ENCODE measurements at regions not wholly inside any gene's neighbourhood (a gene's known extent, or its start where the extent isn't known, plus 50 kb on each side); places are given as distances from the start of the nearest gene placed in this dataset.
"Not testable (repeated sequence)": the region's sequence is repeated elsewhere in the genome, so short reads cannot be mapped to it uniquely, and the experiment has no call there.

- ATAC-seq (replicated peaks) (no peak), DNase-seq (no peak)
- H3K4me3 Mint-ChIP-seq = no peak overlapping the region
- no peaks in the 10 kb centered on the region for H3K27me3 Mint-ChIP-seq
- no peaks in the 10 kb centered on the region for H3K9me3 Mint-ChIP-seq
- no peaks in the 10 kb centered on the region for H3K4me1 Mint-ChIP-seq
- H3K36me3 Mint-ChIP-seq = no peaks in the 10 kb centered on the region
- H3K27ac Mint-ChIP-seq = no peak overlapping the region
Observed at GRCh38 chr6:71209626-71210025, 79.0 kb upstream of the OGFRL1 start.

GRCh38 chr6:71211799-71212198 lies 76.8 kb upstream of the OGFRL1 start:
- Mint-ChIP-seq H3K36me3 (no peaks in the 10 kb centered on the region), H3K27me3 (no peaks in the 10 kb centered on the region), H3K27ac (no peak overlapping the region), H3K4me1 (no peaks in the 10 kb centered on the region), H3K9me3 (no peaks in the 10 kb centered on the region), H3K4me3 (no peak overlapping the region)
- no peak for ATAC-seq (replicated peaks)
- no peak for DNase-seq

GRCh38 chr6:71220466-71220865 lies 68.1 kb upstream of the OGFRL1 start:
- no peaks in the 10 kb centered on the region for H3K27me3 Mint-ChIP-seq
- no peaks in the 10 kb centered on the region for H3K36me3 Mint-ChIP-seq
- H3K9me3 Mint-ChIP-seq = no peaks in the 10 kb centered on the region
- no peak overlapping the region for H3K27ac Mint-ChIP-seq
- no peak for DNase-seq
- no peak overlapping the region for H3K4me3 Mint-ChIP-seq
- H3K4me1 Mint-ChIP-seq = no peaks in the 10 kb centered on the region
- no peak for ATAC-seq (replicated peaks)

- Mint-ChIP-seq H3K27me3 (no peaks in the 10 kb centered on the region), H3K36me3 (no peaks in the 10 kb centered on the region)
Observed at GRCh38 chr6:71222671-71223070, 65.9 kb upstream of the OGFRL1 start.

GRCh38 chr6:71224011-71224410 lies 64.6 kb upstream of the OGFRL1 start:
- Mint-ChIP-seq H3K27ac (no peak overlapping the region), H3K27me3 (no peaks in the 10 kb centered on the region), H3K36me3 (no peaks in the 10 kb centered on the region), H3K9me3 (no peaks in the 10 kb centered on the region), H3K4me3 (no peak overlapping the region), H3K4me1 (peaks cover 10 to 17% of the 10 kb centered on the region in 2 donors)
- DNase-seq (no peak), ATAC-seq (replicated peaks) (no peak)

More at GRCh38 chr6:71222671-71223070, 65.9 kb upstream of the OGFRL1 start:
- Mint-ChIP-seq H3K9me3 (no peaks in the 10 kb centered on the region), H3K4me3 (no peak overlapping the region), H3K4me1 (peaks cover 4 to 7% of the 10 kb centered on the region in 2 donors), H3K27ac (no peak overlapping the region)
- DNase-seq (no peak), ATAC-seq (replicated peaks) (no peak)

- DNase-seq (no peak), ATAC-seq (replicated peaks) (no peak)
- H3K36me3 Mint-ChIP-seq = no peaks in the 10 kb centered on the region
- H3K9me3 Mint-ChIP-seq = no peaks in the 10 kb centered on the region
- H3K4me3 Mint-ChIP-seq = no peak overlapping the region
- H3K27ac Mint-ChIP-seq = no peak overlapping the region
- peaks cover 12 to 28% of the 10 kb centered on the region in 2 donors for H3K4me1 Mint-ChIP-seq
- H3K27me3 Mint-ChIP-seq = no peaks in the 10 kb centered on the region
Observed at GRCh38 chr6:71226151-71226550, 62.5 kb upstream of the OGFRL1 start.

GRCh38 chr6:71228461-71229041 lies 60.1 kb upstream of the OGFRL1 start:
- no peaks in the 10 kb centered on the region for H3K27me3 Mint-ChIP-seq
- no peak overlapping the region for H3K27ac Mint-ChIP-seq
- no peak overlapping the region for H3K4me3 Mint-ChIP-seq
- peaks cover 4 to 7% of the 10 kb centered on the region in 2 donors for H3K9me3 Mint-ChIP-seq
- peak in 1 of 2 donors; percentile 41 for ATAC-seq (replicated peaks)
- DNase-seq = no peak
- H3K4me1 Mint-ChIP-seq = peaks cover 20 to 44% of the 10 kb centered on the region in 2 donors
- H3K36me3 Mint-ChIP-seq = no peaks in the 10 kb centered on the region

GRCh38 chr6:71229477-71229876 lies 59.1 kb upstream of the OGFRL1 start:
- no peak for ATAC-seq (replicated peaks)
- no peak overlapping the region for H3K27ac Mint-ChIP-seq
- H3K27me3 Mint-ChIP-seq = no peaks in the 10 kb centered on the region
- no peak overlapping the region for H3K4me3 Mint-ChIP-seq
- peaks cover 20 to 46% of the 10 kb centered on the region in 2 donors for H3K4me1 Mint-ChIP-seq
- DNase-seq = no peak
- H3K36me3 Mint-ChIP-seq = no peaks in the 10 kb centered on the region
- H3K9me3 Mint-ChIP-seq = peaks cover 4 to 10% of the 10 kb centered on the region in 2 donors

- ATAC-seq (replicated peaks) = peak; percentile 42 to 55
- H3K36me3 Mint-ChIP-seq, H3K4me3 Mint-ChIP-seq, H3K27ac Mint-ChIP-seq, DNase-seq, H3K9me3 Mint-ChIP-seq, H3K27me3 Mint-ChIP-seq: not testable (repeated sequence)
- H3K4me1 Mint-ChIP-seq = peaks cover 18 to 44% of the 10 kb centered on the region in 2 donors
Observed at GRCh38 chr6:71232890-71233289, 55.7 kb upstream of the OGFRL1 start.

- Mint-ChIP-seq H3K27me3 (no peaks in the 10 kb centered on the region), H3K9me3 (peaks cover 6 to 10% of the 10 kb centered on the region in 2 donors), H3K4me3 (no peak overlapping the region), H3K4me1 (peaks cover 12 to 24% of the 10 kb centered on the region in 2 donors), H3K36me3 (peaks cover 0 to 3% of the 10 kb centered on the region in 2 donors), H3K27ac (no peak overlapping the region)
- ATAC-seq (replicated peaks) (no peak), DNase-seq (no peak)
Observed at GRCh38 chr6:71236926-71237434, 51.6 kb upstream of the OGFRL1 start.

GRCh38 chr6:71238351-71238750 lies 50.3 kb upstream of the OGFRL1 start:
- no peak for DNase-seq
- no peak overlapping the region for H3K4me3 Mint-ChIP-seq
- H3K27ac Mint-ChIP-seq = no peak overlapping the region
- peaks cover 5 to 11% of the 10 kb centered on the region in 2 donors for H3K4me1 Mint-ChIP-seq
- H3K27me3 Mint-ChIP-seq = no peaks in the 10 kb centered on the region
- peaks cover 5 to 6% of the 10 kb centered on the region in 2 donors for H3K9me3 Mint-ChIP-seq
- H3K36me3 Mint-ChIP-seq = peaks cover 0 to 3% of the 10 kb centered on the region in 2 donors
- ATAC-seq (replicated peaks) = no peak

Measured in stimulated activated naive B cell treated with anti-CD40 and anti-IgM and Interleukin-4, amounts not matched to agents 10 μg/mL and 1 μg/mL and 100 μg/mL, for 72 hours (primary cell).